ENCODE measurements at regions not wholly inside any gene's neighbourhood (a gene's known extent, or its start where the extent isn't known, plus 50 kb on each side); places are given as distances from the start of the nearest gene placed in this dataset.

GRCh38 chr4:177562163-177562562 is 119.9 kb upstream of the AGA start:
- TF ChIP-seq ATF3 (IDR thresholded peaks at IDR 0.05) (no peak), YY1 (IDR thresholded peaks at IDR 0.05; ENCODE audit: extremely low read depth, insufficient replicate concordance, low read depth, low read length) (no peak)

All from HCT116 (cell line).